ENCODE measurements at regions not wholly inside any gene's neighbourhood (a gene's known extent, or its start where the extent isn't known, plus 50 kb on each side); places are given as distances from the start of the nearest gene placed in this dataset.
"Not testable (repeated sequence)": the region's sequence is repeated elsewhere in the genome, so short reads cannot be mapped to it uniquely, and the experiment has no call there.

DNA sequence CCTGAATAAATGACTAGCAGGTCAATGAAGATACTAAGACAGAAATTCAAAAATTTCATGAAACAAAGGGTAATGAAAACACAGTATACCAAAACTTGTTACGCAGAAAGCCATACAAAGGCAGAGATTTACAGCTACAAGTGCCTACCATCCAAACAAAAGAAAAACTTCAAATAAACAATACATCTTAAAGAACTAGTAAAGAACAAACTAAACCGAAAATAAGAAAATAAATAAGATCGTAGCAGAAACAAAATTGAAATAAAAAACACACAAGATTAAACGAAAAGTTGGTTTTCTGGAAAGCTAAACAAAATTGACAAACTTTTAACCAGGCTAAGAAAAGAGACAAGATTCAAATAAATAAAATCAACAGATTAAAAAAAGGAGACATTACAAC is 51.5 kb downstream of the VPREB1 start:
- not testable (repeated sequence) for H3K4me3 ChIP-seq (ENCODE audit: low read length); DNase-seq (ENCODE audit: low read depth, low spot score)

GRCh38 chr22:22297159-22297793 is 52.7 kb downstream of the VPREB1 start:
- DNase-seq (ENCODE audit: low read depth, low spot score): not testable (repeated sequence)
- H3K4me3 ChIP-seq (ENCODE audit: low read length): peak overlapping the region; percentile 65

GRCh38 chr22:22297794-22298653 is 53.4 kb downstream of the VPREB1 start:
- H3K4me3 ChIP-seq (ENCODE audit: low read length): peak overlapping the region; percentile 65
- DNase-seq (ENCODE audit: low read depth, low spot score): peak; percentile 37

DNA sequence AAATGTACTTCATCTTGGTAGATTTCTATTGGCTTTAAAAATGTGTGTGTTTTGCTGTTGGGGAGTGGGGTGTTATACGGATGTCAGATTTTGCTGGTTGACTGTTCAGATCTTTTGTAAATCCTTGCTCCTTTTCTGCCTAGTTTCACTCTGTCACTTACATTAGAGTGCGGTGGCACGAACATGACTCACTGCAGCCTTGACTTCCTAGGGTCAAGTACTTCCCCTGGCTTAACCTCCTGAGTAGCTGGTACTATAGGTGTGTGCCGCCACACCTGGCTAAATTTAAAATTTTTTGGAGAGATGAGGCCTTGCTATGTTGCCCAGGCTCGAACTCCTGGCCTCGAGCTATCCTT is 54.0 kb downstream of the VPREB1 start:
- not testable (repeated sequence) for DNase-seq (ENCODE audit: low read depth, low spot score)
- H3K4me3 ChIP-seq (ENCODE audit: low read length): peak overlapping the region; percentile 65

GRCh38 chr22:22300511-22300910 is 55.9 kb downstream of the VPREB1 start:
- not testable (repeated sequence) for H3K4me3 ChIP-seq (ENCODE audit: low read length); DNase-seq (ENCODE audit: low read depth, low spot score)

- H3K4me3 ChIP-seq (ENCODE audit: low read length); DNase-seq (ENCODE audit: low read depth, low spot score): not testable (repeated sequence)
Measured at GRCh38 chr22:22300946-22301345, 56.4 kb downstream of the VPREB1 start.

- DNase-seq (ENCODE audit: low read depth, low spot score): no peak
- no peak overlapping the region for H3K4me3 ChIP-seq (ENCODE audit: low read length)
Measured at GRCh38 chr22:22316589-22316988, 72.0 kb downstream of the VPREB1 start.

DNA sequence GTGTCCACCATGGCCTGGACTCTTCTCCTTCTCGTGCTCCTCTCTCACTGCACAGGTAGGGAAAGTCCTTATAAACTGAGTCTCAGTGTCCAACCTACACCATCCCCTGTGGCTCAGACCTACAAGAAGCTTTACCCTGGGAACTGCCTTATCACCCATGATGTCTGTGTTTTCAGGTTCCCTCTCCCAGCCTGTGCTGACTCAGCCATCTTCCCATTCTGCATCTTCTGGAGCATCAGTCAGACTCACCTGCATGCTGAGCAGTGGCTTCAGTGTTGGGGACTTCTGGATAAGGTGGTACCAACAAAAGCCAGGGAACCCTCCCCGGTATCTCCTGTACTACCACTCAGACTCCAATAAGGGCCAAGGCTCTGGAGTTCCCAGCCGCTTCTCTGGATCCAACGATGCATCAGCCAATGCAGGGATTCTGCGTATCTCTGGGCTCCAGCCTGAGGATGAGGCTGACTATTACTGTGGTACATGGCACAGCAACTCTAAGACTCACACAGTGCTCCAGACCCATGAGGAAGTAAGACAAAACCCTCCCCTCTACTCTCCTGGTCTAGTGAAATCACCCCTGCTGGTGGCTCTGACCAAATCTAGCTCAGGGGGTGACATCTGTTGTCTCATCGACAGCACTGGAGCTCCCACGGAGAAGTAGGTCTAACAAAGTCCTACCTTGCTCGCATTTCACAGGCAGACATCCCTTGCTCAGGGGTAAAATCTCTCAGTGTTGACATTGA is 74.3 kb downstream of the VPREB1 start:
- DNase-seq (ENCODE audit: low read depth, low spot score): no peak
- H3K4me3 ChIP-seq (ENCODE audit: low read length): no peak overlapping the region

DNA sequence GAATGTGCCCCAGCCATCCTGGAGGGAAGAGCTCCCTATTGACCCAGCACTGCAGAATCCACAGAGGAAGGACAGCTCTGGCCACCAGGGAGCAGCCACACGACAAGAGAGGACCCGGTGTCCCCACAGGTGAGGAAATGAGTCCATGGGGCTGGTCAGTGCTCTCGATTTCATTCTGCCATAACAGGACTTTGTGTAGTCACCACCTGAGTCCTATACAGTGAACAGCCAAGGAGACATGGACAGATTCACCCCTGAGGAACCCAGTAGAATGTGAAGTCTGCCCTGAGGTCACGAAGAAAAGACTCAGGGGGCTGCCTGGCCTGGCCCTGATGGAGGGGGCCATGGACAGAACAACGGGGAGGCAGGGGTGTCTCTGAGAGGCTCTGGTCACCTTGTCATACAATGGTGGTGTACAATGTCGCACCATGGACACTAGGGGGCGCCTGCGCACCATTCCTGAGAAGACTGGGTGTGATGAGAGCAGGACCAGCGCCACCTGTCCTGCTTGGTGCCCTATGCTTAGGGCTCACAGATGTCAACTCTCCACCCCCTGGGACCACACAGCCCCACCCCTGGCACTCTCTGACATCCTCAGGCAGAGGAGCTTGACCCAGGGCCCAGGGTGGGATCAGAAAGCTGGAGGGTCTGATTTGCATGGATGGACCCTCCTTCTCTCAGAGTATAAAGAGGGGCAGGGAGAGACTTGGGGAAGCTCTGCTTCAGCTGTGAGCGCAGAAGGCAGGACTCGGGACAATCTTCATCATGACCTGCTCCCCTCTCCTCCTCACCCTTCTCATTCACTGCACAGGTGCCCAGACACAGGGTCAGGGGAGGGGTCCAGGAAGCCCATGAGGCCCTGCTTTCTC is 77.4 kb downstream of the VPREB1 start:
- peak; percentile 46 for DNase-seq (ENCODE audit: low read depth, low spot score)

GRCh38 chr22:22322792-22323191 is 78.2 kb downstream of the VPREB1 start:
- DNase-seq (ENCODE audit: low read depth, low spot score): no peak
- H3K4me3 ChIP-seq (ENCODE audit: low read length): no peak overlapping the region

More for the DNA sequence above, 77.4 kb downstream of the VPREB1 start:
- not testable (repeated sequence) for H3K4me3 ChIP-seq (ENCODE audit: low read length)

DNA sequence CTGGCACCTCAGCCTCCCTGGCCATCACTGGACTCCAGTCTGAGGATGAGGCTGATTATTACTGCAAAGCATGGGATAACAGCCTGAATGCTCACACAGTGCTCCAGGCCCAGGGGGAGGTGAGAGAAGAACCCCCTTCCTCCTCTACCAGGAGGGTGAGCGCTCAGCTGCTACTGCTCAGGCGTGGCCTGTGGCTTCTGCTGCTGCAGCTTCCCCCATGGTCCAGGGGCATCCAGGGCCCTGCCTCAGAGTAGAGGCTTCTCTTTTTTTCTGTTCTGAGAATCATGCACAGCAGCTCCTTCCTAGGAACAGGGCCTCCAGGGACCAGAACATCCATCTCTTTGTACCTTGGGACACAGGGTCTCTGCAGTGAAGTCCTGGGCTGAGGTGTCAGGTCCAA is 83.1 kb downstream of the VPREB1 start:
- no peak overlapping the region for H3K4me3 ChIP-seq (ENCODE audit: low read length)
- no peak for DNase-seq (ENCODE audit: low read depth, low spot score)

- no peak for DNase-seq (ENCODE audit: low read depth, low spot score)
- H3K4me3 ChIP-seq (ENCODE audit: low read length): no peak overlapping the region
Measured at GRCh38 chr22:22329792-22330191, 85.2 kb downstream of the VPREB1 start.

GRCh38 chr22:22335640-22336039 is 91.1 kb downstream of the VPREB1 start:
- not testable (repeated sequence) for H3K4me3 ChIP-seq (ENCODE audit: low read length); DNase-seq (ENCODE audit: low read depth, low spot score)

DNA sequence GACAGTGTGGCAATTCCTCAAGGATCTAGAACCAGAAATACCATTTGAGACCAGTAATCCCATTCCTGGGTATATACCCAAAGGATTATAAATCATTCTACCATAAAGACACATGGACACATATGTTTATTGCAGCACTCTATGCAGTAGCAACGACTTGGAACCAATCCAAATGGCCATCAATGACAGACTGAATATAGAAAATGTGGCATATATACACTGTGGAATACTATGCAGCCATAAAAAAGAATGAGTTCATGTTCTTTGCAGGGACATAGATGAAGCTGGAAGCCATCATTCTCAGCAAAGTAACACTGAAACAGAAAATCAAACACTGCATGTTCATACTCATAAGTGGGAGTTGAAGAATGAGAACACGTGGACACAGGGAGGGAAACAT is 91.7 kb downstream of the VPREB1 start:
- DNase-seq (ENCODE audit: low read depth, low spot score): not testable (repeated sequence)

DNA sequence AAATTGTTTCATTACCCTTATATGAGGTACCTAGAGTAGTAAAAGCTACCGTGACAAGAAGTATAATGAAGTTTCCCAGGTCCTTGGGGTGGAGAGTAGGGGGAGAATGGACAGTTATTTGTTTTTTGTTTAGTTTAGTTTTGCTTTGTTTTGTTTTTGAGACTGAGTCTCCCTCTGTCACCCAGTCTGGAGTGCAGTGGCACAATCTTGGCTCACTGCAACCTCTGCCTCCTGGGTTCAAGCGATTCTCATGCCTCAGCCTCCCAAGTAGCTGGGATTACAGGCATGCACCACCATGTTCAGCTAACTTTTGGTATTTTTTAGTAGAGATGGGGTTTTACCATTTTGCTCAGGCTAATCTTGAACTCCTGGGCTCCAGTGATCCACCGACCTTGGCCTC is 94.2 kb downstream of the VPREB1 start:
- H3K4me3 ChIP-seq (ENCODE audit: low read length): not testable (repeated sequence)

More for the DNA sequence above, 91.7 kb downstream of the VPREB1 start:
- H3K4me3 ChIP-seq (ENCODE audit: low read length): not testable (repeated sequence)

DNA sequence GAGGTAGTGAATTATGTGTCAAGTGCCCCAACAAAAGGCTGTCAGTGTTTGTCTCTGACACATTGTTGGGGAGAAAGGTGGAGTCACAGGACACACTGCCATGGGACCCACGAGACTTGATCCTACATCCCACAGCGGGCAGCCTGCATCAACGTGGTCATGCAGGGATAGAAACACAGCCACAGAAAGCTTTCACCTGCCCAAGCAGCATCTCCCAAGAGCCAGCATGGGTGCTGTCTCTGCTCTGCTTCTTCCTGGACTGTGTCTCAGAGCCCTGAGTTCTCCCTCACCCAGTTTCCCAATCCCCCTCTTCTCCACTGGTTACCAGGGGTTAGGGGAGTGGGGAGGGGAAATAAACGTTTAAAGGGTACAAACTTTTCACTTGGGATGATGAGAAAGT is 97.2 kb downstream of the VPREB1 start:
- DNase-seq (ENCODE audit: low read depth, low spot score): no peak
- no peak overlapping the region for H3K4me3 ChIP-seq (ENCODE audit: low read length)

More for the DNA sequence above, 94.2 kb downstream of the VPREB1 start:
- DNase-seq (ENCODE audit: low read depth, low spot score): not testable (repeated sequence)

DNA sequence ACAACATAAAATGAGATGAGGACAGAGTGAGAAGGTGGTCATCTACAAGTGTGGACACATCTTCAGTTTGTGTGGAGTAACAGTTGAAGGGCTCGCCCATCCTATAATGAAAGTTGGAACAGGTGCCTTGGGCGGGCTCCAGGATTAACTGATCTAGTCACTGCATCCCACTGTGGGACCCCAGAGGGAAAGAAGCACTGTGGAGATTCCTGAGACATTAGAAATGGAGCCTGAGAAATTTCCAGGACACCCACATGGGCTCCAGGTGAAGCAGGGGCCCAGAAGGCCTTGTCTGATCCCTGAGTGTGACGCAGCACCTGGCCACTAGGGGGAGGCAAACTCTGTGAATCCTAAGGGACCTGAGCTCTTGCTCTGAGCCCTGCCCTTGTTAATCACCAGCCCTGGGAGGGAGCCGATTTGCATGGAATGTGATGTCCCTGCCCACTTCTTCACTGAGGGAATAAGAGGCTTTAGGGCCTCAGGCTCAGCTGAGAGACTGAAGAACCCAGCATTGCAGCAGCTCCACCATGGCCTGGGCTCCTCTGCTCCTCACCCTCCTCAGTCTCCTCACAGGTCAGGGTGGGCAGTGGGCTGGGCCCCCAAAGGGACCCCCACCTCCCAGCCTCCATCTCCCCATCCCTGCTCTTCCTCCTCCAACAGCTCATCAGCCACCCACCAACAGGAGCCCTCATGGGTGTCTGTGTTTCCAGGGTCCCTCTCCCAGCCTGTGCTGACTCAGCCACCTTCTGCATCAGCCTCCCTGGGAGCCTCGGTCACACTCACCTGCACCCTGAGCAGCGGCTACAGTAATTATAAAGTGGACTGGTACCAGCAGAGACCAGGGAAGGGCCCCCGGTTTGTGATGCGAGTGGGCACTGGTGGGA is 98.4 kb downstream of the VPREB1 start:
- no peak overlapping the region for H3K4me3 ChIP-seq (ENCODE audit: low read length)
- peak; percentile 48 for DNase-seq (ENCODE audit: low read depth, low spot score)

Data from Jurkat, Clone E6-1 (cell line).